HG02610 (cell line): ENCODE measurements at regions not wholly inside any gene's neighbourhood (a gene's known extent, or its start where the extent isn't known, plus 50 kb on each side); places are given as distances from the start of the nearest gene placed in this dataset.

Experiments used
- ATAC-seq: cut with Tn5 transposase; IDR thresholded peaks from one replicate; pipeline ENCODE4 v1.9.1; 2021; ENCODE audit warnings: mild to moderate bottlenecking, moderate library complexity; ENCODE audit not compliant: unreplicated experiment

GRCh38 chr22:48591286-48592065, 1236.2 kb downstream of the BRD1 start:
- no peak for ATAC-seq

- no peak for ATAC-seq
Measured at GRCh38 chr22:48589901-48590300, 1237.8 kb downstream of the BRD1 start.

- ATAC-seq: no peak
Measured at GRCh38 chr22:48588878-48589450, 1238.7 kb downstream of the BRD1 start.

- ATAC-seq: no peak
Measured at GRCh38 chr22:48588151-48588877, 1239.4 kb downstream of the BRD1 start.

GRCh38 chr22:48587236-48587865, 1240.3 kb downstream of the BRD1 start:
- ATAC-seq: no peak

GRCh38 chr22:48586799-48587185, 1240.9 kb downstream of the BRD1 start:
- no peak for ATAC-seq

- no peak for ATAC-seq
Measured at GRCh38 chr22:48585916-48586798, 1241.5 kb downstream of the BRD1 start.

GRCh38 chr22:48584170-48584569, 1243.5 kb downstream of the BRD1 start:
- ATAC-seq: no peak

- ATAC-seq: no peak
Measured at GRCh38 chr22:48581796-48582469, 1245.7 kb downstream of the BRD1 start.

GRCh38 chr22:48581205-48581766, 1246.4 kb downstream of the BRD1 start:
- no peak for ATAC-seq

- ATAC-seq: no peak
Measured at GRCh38 chr22:48580481-48580970, 1247.1 kb downstream of the BRD1 start.

- ATAC-seq: no peak
Measured at GRCh38 chr22:48579928-48580309, 1247.8 kb downstream of the BRD1 start.

GRCh38 chr22:48579043-48579927, 1248.4 kb downstream of the BRD1 start:
- ATAC-seq: no peak

- no peak for ATAC-seq
Measured at GRCh38 chr22:48578138-48579042, 1249.3 kb downstream of the BRD1 start.

- no peak for ATAC-seq
Measured at GRCh38 chr22:48577691-48578090, 1250.0 kb downstream of the BRD1 start.

- no peak for ATAC-seq
Measured at GRCh38 chr22:48577014-48577690, 1250.5 kb downstream of the BRD1 start.
